IPS DF 4.7 (cell line): ENCODE measurements at regions not wholly inside any gene's neighbourhood (a gene's known extent, or its start where the extent isn't known, plus 50 kb on each side); places are given as distances from the start of the nearest gene placed in this dataset.
"Not testable (repeated sequence)": the region's sequence is repeated elsewhere in the genome, so short reads cannot be mapped to it uniquely, and the experiment has no call there.

ENCODE experiments used
- DNase-seq: peaks from one replicate; pipeline ENCODE4 v3.0.0-alpha.2; 2013; ENCODE audit warnings: low spot score; ENCODE audit errors: extremely low read depth

DNA sequence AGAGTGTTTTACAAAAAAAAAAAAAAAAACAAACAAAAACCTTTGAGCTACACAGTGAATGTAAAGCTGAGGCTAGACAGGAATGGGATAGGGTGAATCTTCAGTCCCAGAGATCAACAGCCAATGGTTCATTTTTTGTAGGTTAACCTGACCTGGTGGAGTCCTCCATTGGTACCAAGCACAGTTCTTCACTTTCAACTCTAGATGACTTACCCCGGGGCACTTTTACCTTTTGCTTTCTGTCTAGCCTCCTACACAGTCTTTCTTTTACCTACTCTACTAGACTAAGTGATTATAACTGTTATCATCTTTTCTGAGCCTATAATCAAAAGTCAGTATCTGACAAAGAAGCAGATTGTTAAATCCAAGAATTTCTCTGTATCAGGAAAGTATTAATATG lies 50.9 kb downstream of the ANXA2R start:
- DNase-seq, result no peak

- no peak for DNase-seq
These were observed 51.6 kb downstream of the ANXA2R start for GRCh38 chr5:42988568-42988967.

DNA sequence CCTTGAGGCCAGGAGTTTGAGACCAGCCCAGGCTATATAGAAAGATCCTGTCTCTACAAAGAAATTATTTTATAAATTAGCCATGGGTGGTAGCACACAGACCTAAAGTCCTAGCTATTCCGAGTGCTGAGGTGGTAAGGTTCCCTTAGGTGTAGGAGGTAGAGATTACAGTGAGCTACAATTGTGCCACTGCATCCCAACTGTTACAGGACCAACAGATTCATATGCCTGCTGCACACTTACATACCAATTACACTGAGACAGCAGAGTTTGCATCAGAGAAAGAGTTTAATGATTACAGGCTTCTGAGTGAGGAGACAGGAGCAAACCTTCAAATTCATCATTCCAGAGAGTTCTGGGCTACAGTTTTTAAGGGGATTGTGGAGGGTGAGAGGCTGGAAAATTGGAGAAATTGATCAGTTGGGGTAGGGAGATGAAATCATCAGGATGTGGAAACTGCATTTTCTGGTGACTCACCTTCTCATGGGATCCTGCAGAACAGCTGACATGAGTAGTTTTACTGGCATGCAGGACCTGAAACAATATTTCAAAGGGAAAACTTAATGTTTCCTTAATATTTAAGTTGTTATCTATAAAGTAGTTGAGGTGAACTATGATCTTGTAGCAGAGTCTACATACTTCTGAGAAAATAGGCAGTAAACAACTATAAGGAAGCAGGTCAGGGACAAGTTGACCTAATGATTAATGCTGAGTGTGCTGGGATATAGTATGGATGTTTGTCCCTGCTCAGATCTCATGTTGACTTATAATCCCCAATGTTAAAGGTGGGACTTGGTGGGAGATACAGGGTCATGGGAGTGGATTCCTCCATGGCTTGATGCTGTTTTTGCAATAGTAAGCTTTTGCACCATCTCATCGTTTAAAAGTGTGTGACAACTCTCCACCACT lies 54.7 kb downstream of the ANXA2R start:
- DNase-seq, result no peak

GRCh38 chr5:42984307-42984706 lies 55.8 kb downstream of the ANXA2R start:
- no peak for DNase-seq

GRCh38 chr5:42982107-42982622 lies 58.0 kb downstream of the ANXA2R start:
- no peak for DNase-seq

DNA sequence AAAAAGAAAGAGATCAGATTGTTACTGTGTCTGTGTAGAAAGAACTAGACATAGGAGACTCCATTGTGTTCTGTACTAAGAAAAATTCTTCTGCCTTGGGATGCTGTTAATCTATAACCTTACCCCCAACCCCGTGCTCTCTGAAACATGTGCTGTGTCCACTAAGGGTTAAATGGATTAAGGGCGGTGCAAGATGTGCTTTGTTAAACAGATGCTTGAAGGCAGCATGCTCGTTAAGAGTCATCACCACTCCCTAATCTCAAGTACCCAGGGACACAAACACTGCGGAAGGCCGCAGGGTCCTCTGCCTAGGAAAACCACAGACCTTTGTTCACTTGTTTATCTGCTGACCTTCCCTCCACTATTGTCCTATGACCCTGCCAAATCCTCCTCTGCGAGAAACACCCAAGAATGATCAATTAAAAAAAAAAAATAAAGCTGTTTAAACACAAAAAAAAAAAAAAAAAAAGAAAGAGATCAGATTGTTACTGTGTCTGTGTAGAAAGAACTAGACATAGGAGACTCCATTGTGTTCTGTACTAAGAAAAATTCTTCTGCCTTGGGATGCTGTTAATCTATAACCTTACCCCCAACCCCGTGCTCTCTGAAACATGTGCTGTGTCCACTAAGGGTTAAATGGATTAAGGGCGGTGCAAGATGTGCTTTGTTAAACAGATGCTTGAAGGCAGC lies 58.6 kb downstream of the ANXA2R start:
- not testable (repeated sequence) for DNase-seq

DNA sequence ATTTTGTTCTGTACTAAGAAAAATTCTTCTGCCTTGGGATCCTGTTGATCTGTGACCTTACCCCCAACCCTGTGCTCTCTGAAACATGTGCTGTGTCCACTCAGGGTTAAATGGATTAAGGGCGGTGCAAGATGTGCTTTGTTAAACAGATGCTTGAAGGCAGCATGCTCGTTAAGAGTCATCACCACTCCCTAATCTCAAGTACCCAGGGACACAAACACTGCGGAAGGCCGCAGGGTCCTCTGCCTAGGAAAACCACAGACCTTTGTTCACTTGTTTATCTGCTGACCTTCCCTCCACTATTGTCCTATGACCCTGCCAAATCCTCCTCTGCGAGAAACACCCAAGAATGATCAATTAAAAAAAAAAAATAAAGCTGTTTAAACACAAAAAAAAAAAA lies 59.1 kb downstream of the ANXA2R start:
- not testable (repeated sequence) for DNase-seq

DNA sequence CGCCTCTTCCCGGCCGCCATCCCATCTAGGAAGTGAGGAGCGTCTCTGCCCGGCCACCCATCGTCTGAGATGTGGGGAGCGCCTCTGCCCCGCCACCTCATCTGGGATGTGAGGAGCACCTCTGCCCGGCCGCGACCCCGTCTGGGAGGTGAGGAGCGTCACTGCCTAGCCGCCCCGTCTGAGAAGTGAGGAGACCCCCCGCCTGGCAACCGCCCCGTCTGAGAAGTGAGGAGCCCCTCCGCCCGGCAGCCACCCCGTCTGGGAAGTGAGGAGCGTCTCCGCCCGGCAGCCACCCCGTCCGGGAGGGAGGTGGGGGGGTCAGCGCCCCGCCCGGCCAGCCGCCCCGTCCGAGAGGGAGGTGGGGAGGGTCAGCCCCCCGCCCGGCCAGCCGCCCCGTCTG lies 59.7 kb downstream of the ANXA2R start:
- DNase-seq, result not testable (repeated sequence)

DNA sequence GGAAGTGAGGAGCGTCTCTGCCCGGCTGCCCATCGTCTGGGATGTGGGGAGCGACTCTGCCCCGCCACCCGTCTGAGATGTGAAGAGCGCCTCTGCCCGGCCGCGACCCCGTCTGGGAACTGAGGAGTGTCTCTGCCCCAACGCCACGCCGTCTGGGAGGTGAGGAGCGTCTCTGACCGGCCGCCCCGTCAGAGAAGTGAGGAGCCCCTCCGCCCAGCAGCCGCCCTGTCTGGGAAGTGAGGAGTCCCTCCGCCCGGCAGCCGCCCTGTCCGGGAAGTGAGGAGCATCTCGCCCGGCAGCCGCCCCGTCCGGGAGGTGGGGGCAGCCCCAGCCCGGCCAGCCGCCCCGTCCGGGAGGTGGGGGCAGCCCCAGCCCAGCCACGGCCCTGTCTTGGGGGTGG lies 60.9 kb downstream of the ANXA2R start:
- DNase-seq, result not testable (repeated sequence)

DNA sequence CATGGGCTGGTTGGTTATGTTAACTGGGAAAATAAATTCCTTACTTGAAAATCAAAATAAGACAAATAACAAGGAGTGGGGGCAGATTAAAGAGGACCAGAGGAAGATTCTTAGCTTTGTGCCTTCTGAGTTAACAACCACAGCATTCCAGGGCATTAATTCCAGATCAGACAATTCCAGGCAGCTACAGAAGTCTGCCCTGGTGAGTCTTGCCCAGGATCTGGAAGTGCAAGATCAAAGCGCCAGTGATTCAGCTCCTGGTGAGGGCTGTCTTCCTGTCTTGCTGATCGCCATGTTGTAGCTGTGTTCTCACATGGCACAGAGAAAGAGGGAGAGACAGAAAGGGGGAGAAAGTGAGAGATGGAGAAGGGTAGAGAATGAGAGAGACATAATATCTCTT lies 65.6 kb downstream of the ANXA2R start:
- DNase-seq, result no peak

GRCh38 chr5:42970636-42971559 lies 69.2 kb downstream of the ANXA2R start:
- no peak for DNase-seq

GRCh38 chr5:42965934-42966333 lies 74.2 kb downstream of the ANXA2R start:
- no peak for DNase-seq

GRCh38 chr5:42963412-42963811 lies 76.7 kb downstream of the ANXA2R start:
- DNase-seq, result no peak

GRCh38 chr5:42962124-42962523 lies 78.0 kb downstream of the ANXA2R start:
- DNase-seq, result no peak

GRCh38 chr5:42960506-42960905 lies 79.6 kb downstream of the ANXA2R start:
- DNase-seq, result no peak

GRCh38 chr5:42956551-42956950 lies 83.6 kb downstream of the ANXA2R start:
- DNase-seq, result no peak

DNA sequence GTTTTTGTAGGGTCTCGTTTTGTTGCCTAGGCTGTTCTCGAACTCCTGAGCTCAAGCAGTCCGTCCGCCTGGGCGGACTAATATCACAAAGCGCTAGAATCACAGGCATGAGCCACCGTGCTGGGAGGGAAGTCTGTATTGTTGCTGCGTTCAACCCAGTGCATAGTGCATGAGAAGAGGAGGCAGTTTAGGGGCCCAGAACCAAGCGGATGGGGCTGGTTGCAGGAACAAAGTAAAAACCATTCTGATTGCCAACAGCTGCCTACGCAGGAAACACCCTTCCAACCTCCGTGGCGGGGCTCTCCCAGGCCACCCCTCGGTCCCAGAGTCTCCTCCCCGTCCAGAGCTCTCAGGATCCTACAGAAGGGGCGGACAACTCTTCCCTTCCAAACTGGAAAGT lies 87.1 kb downstream of the ANXA2R start:
- DNase-seq, result no peak

- no peak for DNase-seq
These were observed 87.5 kb downstream of the ANXA2R start for GRCh38 chr5:42952578-42952974.

DNA sequence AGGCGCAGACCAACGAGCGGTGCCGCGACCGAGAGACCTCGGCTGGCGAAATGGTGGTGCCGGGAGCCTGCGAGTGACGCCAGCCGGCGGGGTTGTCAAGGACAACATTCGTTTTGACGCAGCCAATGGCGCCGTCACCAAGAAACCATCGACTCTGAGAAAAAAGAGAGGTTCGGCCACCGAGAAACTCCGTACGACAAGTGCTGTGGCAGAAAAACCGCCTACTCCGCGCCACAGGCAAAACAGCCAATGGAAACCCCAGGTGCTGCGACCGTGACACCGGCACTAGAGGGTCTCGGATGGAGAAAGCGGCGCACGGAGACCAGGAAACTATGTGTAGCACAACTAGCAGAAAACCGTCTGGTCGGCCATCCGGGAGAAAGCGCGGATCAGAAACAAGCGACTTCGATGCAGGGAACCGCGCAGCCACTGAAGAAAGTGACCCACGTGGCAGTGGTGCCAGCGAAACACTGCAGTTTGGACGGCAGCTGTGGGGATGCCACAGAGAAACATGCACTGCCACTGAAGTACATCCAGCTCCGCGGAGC lies 88.8 kb downstream of the ANXA2R start:
- DNase-seq, result no peak

GRCh38 chr5:42950456-42951292 lies 89.4 kb downstream of the ANXA2R start:
- DNase-seq, result peak; percentile 33
